Kidney glomerular epithelial cell (primary cell): ENCODE measurements at regions not wholly inside any gene's neighbourhood (a gene's known extent, or its start where the extent isn't known, plus 50 kb on each side); places are given as distances from the start of the nearest gene placed in this dataset.
A peak's percentile ranks its signal among the peaks of the same experiment; 100 is the strongest.
"Not testable (repeated sequence)": the region's sequence is repeated elsewhere in the genome, so short reads cannot be mapped to it uniquely, and the experiment has no call there.

Source experiments
- DNase-seq: peaks from one replicate; lab custom pipeline; 2025; lab: John Stamatoyannopoulos, UW

- no peak for DNase-seq
Measured at GRCh38 chr5:100232736-100233135, 302.4 kb upstream of the FAM174A start.

- DNase-seq, result no peak
Measured at GRCh38 chr5:100188778-100189177, 346.4 kb upstream of the FAM174A start.

- no peak for DNase-seq
Measured at GRCh38 chr5:100188339-100188738, 346.8 kb upstream of the FAM174A start.

- no peak for DNase-seq
Measured at GRCh38 chr5:100186181-100186580, 349.0 kb upstream of the FAM174A start.

- DNase-seq, result no peak
Measured at GRCh38 chr5:100182402-100182801, 352.8 kb upstream of the FAM174A start.

GRCh38 chr5:100175346-100175745, 359.8 kb upstream of the FAM174A start:
- no peak for DNase-seq

GRCh38 chr5:100165309-100165708, 369.9 kb upstream of the FAM174A start:
- DNase-seq, result no peak

GRCh38 chr5:100161868-100162267, 373.3 kb upstream of the FAM174A start:
- no peak for DNase-seq

- no peak for DNase-seq
Measured at GRCh38 chr5:100157066-100157465, 378.1 kb upstream of the FAM174A start.

GRCh38 chr5:100148239-100148638, 386.9 kb upstream of the FAM174A start:
- DNase-seq, result no peak

- no peak for DNase-seq
Measured at GRCh38 chr5:100142607-100143006, 392.6 kb upstream of the FAM174A start.

- DNase-seq, result peak; percentile 21
Measured at GRCh38 chr5:100131161-100131560, 404.0 kb upstream of the FAM174A start.

- DNase-seq, result no peak
Measured at GRCh38 chr5:100130307-100130706, 404.9 kb upstream of the FAM174A start.

- DNase-seq, result no peak
Measured at GRCh38 chr5:100119903-100120302, 415.3 kb upstream of the FAM174A start.

GRCh38 chr5:100110497-100110896, 424.7 kb upstream of the FAM174A start:
- no peak for DNase-seq

- no peak for DNase-seq
Measured at GRCh38 chr5:100108883-100109282, 426.3 kb upstream of the FAM174A start.

GRCh38 chr5:100103592-100104119, 431.5 kb upstream of the FAM174A start:
- not testable (repeated sequence) for DNase-seq

GRCh38 chr5:100101466-100101865, 433.7 kb upstream of the FAM174A start:
- not testable (repeated sequence) for DNase-seq

GRCh38 chr5:100096328-100096727, 438.8 kb upstream of the FAM174A start:
- DNase-seq, result not testable (repeated sequence)

GRCh38 chr5:100080703-100081102, 454.5 kb upstream of the FAM174A start:
- not testable (repeated sequence) for DNase-seq

GRCh38 chr5:100079163-100079562, 456.0 kb upstream of the FAM174A start:
- not testable (repeated sequence) for DNase-seq

GRCh38 chr5:100066020-100066419, 469.2 kb upstream of the FAM174A start:
- DNase-seq, result not testable (repeated sequence)

- no peak for DNase-seq
Measured at GRCh38 chr5:100043475-100043874, 491.7 kb upstream of the FAM174A start.

- DNase-seq, result no peak
Measured at GRCh38 chr5:100026606-100027005, 508.6 kb upstream of the FAM174A start.

GRCh38 chr5:100023536-100023935, 511.6 kb upstream of the FAM174A start:
- DNase-seq, result no peak
